K562 (cell line): ENCODE measurements at regions not wholly inside any gene's neighbourhood (a gene's known extent, or its start where the extent isn't known, plus 50 kb on each side); places are given as distances from the start of the nearest gene placed in this dataset.

Source experiments
- ATAC-seq: fragments of 200-7000 bp; cut with Tn5 transposase; 3 replicates; pipeline ENCODE4 v1.9.1; 2020; ENCODE audit warnings: moderate library complexity
- BruUV-seq: library from RNA; stranded (reverse); fragments of 400-500 nt; replicated peaks from 2 replicates; lab custom pipeline; 2021; lab: Mats Ljungman, UMichigan
- CTCF ChIA-PET: fragments of 300-600 bp; formaldehyde crosslinking; extraction: SDS; loops from one replicate; lab custom pipeline; 2021; ENCODE audit warnings: low intra/inter-chr PET ratio; lab: Yijun Ruan, JAX
- POLR2A ChIA-PET: fragments of 300-600, 350-650 bp; sonication (Branson Sonifier 250); formaldehyde crosslinking; extraction: SDS; loops from one replicate; lab custom pipeline; 2021; ENCODE audit warnings: antibody characterized with exemption, inconsistent platforms; lab: Yijun Ruan, JAX
- DNase-seq, 4 experiments: peaks; one replicate each; pipeline versions ENCODE4 v3.0.0 to v3.0.0-alpha.2; 2011 to 2018; ENCODE audit warnings: low spot score in 3 of 4, mixed read lengths in 3 of 4; ENCODE audit errors: extremely low read depth in 1 of 4
- FAIRE-seq: peaks from 2 replicates; lab custom pipeline; 2011; peaks lifted over from hg19 to GRCh38; lab: Jason Lieb, UNC
- H2AFZ ChIP-seq: 2 replicates; pipeline ENCODE4 v1.6.0; 2011; ENCODE audit warnings: low read depth, low read length, control low read depth, inconsistent platforms
- H3K27ac ChIP-seq: fragments of 200-600 bp; 3 replicates; pipeline ENCODE4 v1.8.0; 2011; ENCODE audit warnings: low read depth, mild to moderate bottlenecking, control low read depth, inconsistent platforms, low read length, moderate library complexity, mixed read lengths; ENCODE audit errors: extremely low read depth
- H3K27me3 ChIP-seq, 2 experiments: fragments of 300-600 bp in 1 of 2; 2 replicates in 1 of 2; 3 replicates in 1 of 2; pipeline versions ENCODE4 v1.6.0 to v1.8.0; 2011; ENCODE audit warnings: inconsistent platforms in 2 of 2, low read length in 2 of 2, mild to moderate bottlenecking in 1 of 2, mixed read lengths in 1 of 2, moderate library complexity in 1 of 2; ENCODE audit not compliant: control insufficient read depth in 2 of 2, insufficient read depth in 2 of 2
- H3K36me3 ChIP-seq: fragments of 300-600 bp; 3 replicates; pipeline ENCODE4 v1.8.0; 2011; ENCODE audit warnings: mild to moderate bottlenecking, low read length, inconsistent platforms; ENCODE audit not compliant: control insufficient read depth, insufficient read depth
- H3K4me1 ChIP-seq, 2 experiments: fragments of 200-600 bp in 1 of 2; replicated peaks in 1 of 2; 2 replicates in 1 of 2; 3 replicates in 1 of 2; pipeline versions ENCODE4 v1.5.1 to v1.8.0; 2011; ENCODE audit warnings: inconsistent platforms in 2 of 2, low read length in 2 of 2, mild to moderate bottlenecking in 1 of 2, mixed read lengths in 1 of 2, moderate library complexity in 1 of 2; ENCODE audit not compliant: control insufficient read depth in 2 of 2, insufficient read depth in 2 of 2
- H3K4me2 ChIP-seq: 2 replicates; pipeline ENCODE4 v1.6.1; 2011; ENCODE audit warnings: low read length, control low read depth, inconsistent platforms, mixed read lengths; ENCODE audit not compliant: insufficient read depth
- H3K4me3 ChIP-seq: fragments of 200-600 bp; sonication (generic), shearing (Covaris generic); 2 replicates; pipeline ENCODE4 v1.5.1; 2016; ENCODE audit warnings: control low read depth, inconsistent platforms
- H3K79me2 ChIP-seq: fragments of 200-600 bp; 3 replicates; pipeline ENCODE4 v1.8.0; 2011; ENCODE audit warnings: low read length, inconsistent platforms; ENCODE audit not compliant: control insufficient read depth, insufficient read depth
- H3K9ac ChIP-seq, 2 experiments: 2 replicates each; pipeline versions ENCODE4 v1.6.0 to v1.6.1; 2011; ENCODE audit warnings: low read depth in 2 of 2, low read length in 2 of 2, control low read depth in 1 of 2, inconsistent platforms in 1 of 2, mild to moderate bottlenecking in 1 of 2, mixed read lengths in 1 of 2; ENCODE audit not compliant: insufficient read depth in 1 of 2
- H3K9me1 ChIP-seq: one replicate; pipeline ENCODE4 v1.6.0; 2011; ENCODE audit warnings: inconsistent platforms, mild to moderate bottlenecking, low read length, moderate library complexity; ENCODE audit not compliant: control insufficient read depth, insufficient read depth
- H3K9me3 ChIP-seq: replicated peaks from 2 replicates; pipeline ENCODE4 v1.5.1; 2011; ENCODE audit warnings: low read depth, low read length, inconsistent platforms; ENCODE audit not compliant: control insufficient read depth, insufficient read depth
- H4K20me1 ChIP-seq: replicated peaks from 2 replicates; pipeline ENCODE4 v1.6.1; 2011; ENCODE audit warnings: low read length, inconsistent platforms, mixed read lengths; ENCODE audit not compliant: control insufficient read depth, insufficient read depth
- PRDM10 ChIP-seq: fragments of 450-650 bp; IDR thresholded peaks from 2 replicates; pipeline ENCODE4 v1.6.1; 2018; ENCODE audit not compliant: partially characterized antibody
- SLC30A9 ChIP-seq: fragments of 250-450 bp; sonication (Bioruptor Pico); IDR thresholded peaks from 2 replicates; pipeline ENCODE4 v1.8.0; 2022; ENCODE audit warnings: mild to moderate bottlenecking, moderate library complexity
- ZFP1 ChIP-seq: fragments of 450-650 bp; formaldehyde crosslinking; IDR thresholded peaks from 2 replicates; pipeline ENCODE4 v1.4.0; 2020; ENCODE audit warnings: mild to moderate bottlenecking, mixed read lengths
- WGBS: fragments of 100-300 bp; shearing (Covaris generic); methylation state at CpG from one replicate; pipeline ENCODE4 v1.1.6; 2016; ENCODE audit warnings: low coverage, mixed read lengths; ENCODE audit not compliant: insufficient coverage; ENCODE audit errors: missing lambda C conversion rate; 5-methylcytosine and 5-hydroxymethylcytosine counted together
- in situ Hi-C: fragments of 300-500 bp; cut with MboI; formaldehyde crosslinking; loops from 4 replicates; pipeline ENCODE4 v1.15.0; 2018; ENCODE audit warnings: inconsistent platforms, mixed read lengths
- intact Hi-C: fragments of 100-400 bp; cut with micrococcal nuclease; formaldehyde crosslinking; loops from 2 replicates; pipeline ENCODE4 v1.14.2; 2022
- TF ChIP-seq, protein P1 (sequence below): fragments of 250-450 bp; sonication (Bioruptor Pico); IDR thresholded peaks from 2 replicates; pipeline ENCODE4 v1.8.0; 2021; ENCODE audit warnings: moderate library complexity, mild to moderate bottlenecking, inconsistent platforms

- peak; percentile 28 for TF ChIP-seq PRDM10
Measured at GRCh38 chr11:69396051-69396947, 85.2 kb upstream of the LINC01488 start (continued).

DNA sequence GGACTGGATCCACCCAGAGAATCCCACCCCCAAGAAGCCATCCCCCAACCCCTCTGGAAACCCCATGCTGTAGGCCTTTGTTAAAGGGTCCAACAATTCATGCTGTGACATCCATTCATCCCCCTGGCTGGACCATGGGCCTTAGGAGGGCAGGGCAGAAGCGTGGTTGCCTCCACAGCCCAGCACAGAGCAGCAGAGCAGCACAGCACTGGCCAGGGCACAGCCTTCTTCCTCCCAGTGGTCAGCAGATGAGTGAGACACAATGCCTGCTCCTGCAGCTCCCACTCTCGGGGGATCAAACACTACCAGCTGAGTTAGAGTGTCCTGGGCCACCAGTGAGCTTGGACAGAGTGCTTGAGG is 84.5 kb upstream of the LINC01488 start:
- Histone ChIP-seq H3K27me3 (no peaks in the 10 kb centered on the region), H3K9me1 (no peaks in the 10 kb centered on the region), H4K20me1 (no peaks in the 10 kb centered on the region), H3K4me1 (peaks cover 72 to 74% of the 10 kb centered on the region in 2 experiments), H3K4me2 (no peak overlapping the region), H3K9ac (peak overlapping the region in 1 of 2 experiments; percentile 33; a peak in 1 of 4 replicates), H2AFZ (0 out of 2 replicates have a peak overlapping the region, but pooled peaks have one; percentile 18), H3K27ac (no peak overlapping the region; the same call in 2 of the 3 replicates), H3K79me2 (no peaks in the 10 kb centered on the region), H3K36me3 (no peaks in the 10 kb centered on the region), H3K9me3 (no peaks in the 10 kb centered on the region), H3K4me3 (no peak overlapping the region)
- DNase-seq (no peak), ATAC-seq (no peak), FAIRE-seq (no peak)
- POLR2A ChIA-PET = no interaction called here
- CTCF ChIA-PET = no interaction called here
- no peak for TF ChIP-seq SLC30A9
- TF ChIP-seq, protein P1, sequence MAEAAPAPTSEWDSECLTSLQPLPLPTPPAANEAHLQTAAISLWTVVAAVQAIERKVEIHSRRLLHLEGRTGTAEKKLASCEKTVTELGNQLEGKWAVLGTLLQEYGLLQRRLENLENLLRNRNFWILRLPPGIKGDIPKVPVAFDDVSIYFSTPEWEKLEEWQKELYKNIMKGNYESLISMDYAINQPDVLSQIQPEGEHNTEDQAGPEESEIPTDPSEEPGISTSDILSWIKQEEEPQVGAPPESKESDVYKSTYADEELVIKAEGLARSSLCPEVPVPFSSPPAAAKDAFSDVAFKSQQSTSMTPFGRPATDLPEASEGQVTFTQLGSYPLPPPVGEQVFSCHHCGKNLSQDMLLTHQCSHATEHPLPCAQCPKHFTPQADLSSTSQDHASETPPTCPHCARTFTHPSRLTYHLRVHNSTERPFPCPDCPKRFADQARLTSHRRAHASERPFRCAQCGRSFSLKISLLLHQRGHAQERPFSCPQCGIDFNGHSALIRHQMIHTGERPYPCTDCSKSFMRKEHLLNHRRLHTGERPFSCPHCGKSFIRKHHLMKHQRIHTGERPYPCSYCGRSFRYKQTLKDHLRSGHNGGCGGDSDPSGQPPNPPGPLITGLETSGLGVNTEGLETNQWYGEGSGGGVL (CRISPR knock-in tag) = no peak
- TF ChIP-seq ZFP1 = no peak
- 67% methylated on average over 2 of the region's 2 CpGs for WGBS
- in situ Hi-C loops = no loop called here
- intact Hi-C loops = no loop called here
- BruUV-seq = no TSS peak
